CD14-positive monocyte (primary cell): ENCODE measurements at regions not wholly inside any gene's neighbourhood (a gene's known extent, or its start where the extent isn't known, plus 50 kb on each side); places are given as distances from the start of the nearest gene placed in this dataset.

Experiments used
- DNase-seq, 3 donors: peaks; one replicate each; pipeline ENCODE4 v3.0.0-alpha.2; 2011 to 2022
- H2AFZ ChIP-seq: 2 replicates; pipeline ENCODE4 v1.6.0; 2012; ENCODE audit warnings: mild to moderate bottlenecking, low read depth, low read length, inconsistent platforms; ENCODE audit not compliant: insufficient read depth, poor library complexity, severe bottlenecking
- H3K27ac ChIP-seq, 2 donors: 1 replicate in 1 of 2; 2 replicates in 1 of 2; pipeline ENCODE4 v1.5.1; 2012 to 2013; ENCODE audit warnings: low read length in 2 of 2, control low read depth in 1 of 2, inconsistent platforms in 1 of 2, low read depth in 1 of 2, mild to moderate bottlenecking in 1 of 2
- H3K27me3 ChIP-seq, 2 donors: one replicate each; pipeline versions ENCODE4 v1.6.0 to v1.6.1; 2011 to 2013; ENCODE audit warnings: low read length in 2 of 2; ENCODE audit not compliant: control insufficient read depth in 2 of 2, insufficient read depth in 2 of 2
- H3K36me3 ChIP-seq, 2 donors: replicated peaks in 1 of 2; 1 replicate in 1 of 2; 2 replicates in 1 of 2; pipeline versions ENCODE4 v1.5.1 to v1.6.1; 2012 to 2013; ENCODE audit warnings: low read length in 2 of 2, control low read depth in 1 of 2, inconsistent platforms in 1 of 2, mild to moderate bottlenecking in 1 of 2; ENCODE audit not compliant: insufficient read depth in 2 of 2, control insufficient read depth in 1 of 2
- H3K4me1 ChIP-seq, 2 donors: 1 replicate in 1 of 2; 2 replicates in 1 of 2; pipeline versions ENCODE4 v1.5.1 to v1.6.1; 2012 to 2013; ENCODE audit warnings: low read length in 2 of 2, control low read depth in 1 of 2, inconsistent platforms in 1 of 2, mild to moderate bottlenecking in 1 of 2, moderate library complexity in 1 of 2; ENCODE audit not compliant: insufficient read depth in 2 of 2, control insufficient read depth in 1 of 2
- H3K4me2 ChIP-seq: replicated peaks from 2 replicates; pipeline ENCODE3; 2012; ENCODE audit warnings: low read length, moderate library complexity, mild to moderate bottlenecking; ENCODE audit not compliant: poor library complexity, severe bottlenecking; ENCODE audit errors: extremely low read depth
- H3K4me3 ChIP-seq, 3 experiments: fragments of 200-600 bp in 1 of 3; sonication (generic) in 1 of 3; replicated peaks in 1 of 3; 1 replicate in 2 of 3; 2 replicates in 1 of 3; pipeline ENCODE4 v1.5.1; 2011 to 2013; ENCODE audit warnings: low read length in 3 of 3, mild to moderate bottlenecking in 3 of 3, control low read depth in 2 of 3, low read depth in 2 of 3, inconsistent platforms in 1 of 3, moderate library complexity in 1 of 3
- H3K79me2 ChIP-seq: 2 replicates; pipeline ENCODE4 v1.6.0; 2012; ENCODE audit warnings: mild to moderate bottlenecking, control low read depth, inconsistent platforms, low read length, moderate library complexity; ENCODE audit not compliant: insufficient read depth
- H3K9ac ChIP-seq: 2 replicates; pipeline ENCODE4 v1.6.0; 2017; ENCODE audit warnings: low read length, mild to moderate bottlenecking; ENCODE audit not compliant: insufficient read depth, poor library complexity, severe bottlenecking
- H3K9me3 ChIP-seq, 2 donors: replicated peaks in 1 of 2; 1 replicate in 1 of 2; 2 replicates in 1 of 2; pipeline versions ENCODE4 v1.5.1 to v1.6.1; 2012 to 2013; ENCODE audit warnings: low read length in 2 of 2, control low read depth in 1 of 2; ENCODE audit not compliant: control insufficient read depth in 1 of 2, insufficient read depth in 1 of 2
- H4K20me1 ChIP-seq: 2 replicates; pipeline ENCODE4 v1.6.0; 2012; ENCODE audit warnings: mild to moderate bottlenecking, low read length, control low read depth, moderate library complexity; ENCODE audit not compliant: insufficient read depth
- H3K27ac Mint-ChIP-seq, 7 donors: one replicate each; pipeline ENCODE4 v1.8.0; 2020; ENCODE audit warnings: mild to moderate bottlenecking in 7 of 7, mixed read lengths in 7 of 7, moderate library complexity in 6 of 7, inconsistent platforms in 2 of 7
- H3K27me3 Mint-ChIP-seq, 3 donors: one replicate each; pipeline ENCODE4 v1.8.0; 2021 to 2022; ENCODE audit warnings: low read depth in 3 of 3, mild to moderate bottlenecking in 3 of 3, mixed read lengths in 3 of 3, moderate library complexity in 3 of 3, inconsistent platforms in 1 of 3
- H3K36me3 Mint-ChIP-seq, 2 donors: one replicate each; pipeline ENCODE4 v1.8.0; 2020; ENCODE audit warnings: mixed read lengths in 2 of 2, inconsistent platforms in 1 of 2, mild to moderate bottlenecking in 1 of 2
- H3K4me1 Mint-ChIP-seq: one replicate; pipeline ENCODE4 v1.8.0; 2020; ENCODE audit warnings: mild to moderate bottlenecking, mixed read lengths
- H3K4me3 Mint-ChIP-seq, 2 donors: one replicate each; pipeline ENCODE4 v1.8.0; 2020; ENCODE audit warnings: mild to moderate bottlenecking in 2 of 2, mixed read lengths in 2 of 2, moderate library complexity in 1 of 2
- H3K9me3 Mint-ChIP-seq, 7 donors: one replicate each; pipeline ENCODE4 v1.8.0; 2020 to 2022; ENCODE audit warnings: mixed read lengths in 7 of 7, mild to moderate bottlenecking in 6 of 7, moderate library complexity in 6 of 7, inconsistent platforms in 2 of 7
- WGBS: methylation state at CpG from one replicate; pipeline ENCODE4 v1.1.5; 2013; ENCODE audit warnings: missing lambda C conversion rate; ENCODE audit not compliant: insufficient coverage; 5-methylcytosine and 5-hydroxymethylcytosine counted together
- intact Hi-C, 2 donors: fragments of 100-400 bp; cut with micrococcal nuclease; formaldehyde crosslinking; loops; one replicate each; pipeline versions ENCODE4 v1.15.0 to v1.15.1; 2023
- TF ChIP-seq, protein P1 (sequence below): fragments of 200-600 bp; IDR thresholded peaks from one replicate; pipeline ENCODE4 v1.8.0; 2022; ENCODE audit warnings: antibody characterized with exemption, mild to moderate bottlenecking

DNA sequence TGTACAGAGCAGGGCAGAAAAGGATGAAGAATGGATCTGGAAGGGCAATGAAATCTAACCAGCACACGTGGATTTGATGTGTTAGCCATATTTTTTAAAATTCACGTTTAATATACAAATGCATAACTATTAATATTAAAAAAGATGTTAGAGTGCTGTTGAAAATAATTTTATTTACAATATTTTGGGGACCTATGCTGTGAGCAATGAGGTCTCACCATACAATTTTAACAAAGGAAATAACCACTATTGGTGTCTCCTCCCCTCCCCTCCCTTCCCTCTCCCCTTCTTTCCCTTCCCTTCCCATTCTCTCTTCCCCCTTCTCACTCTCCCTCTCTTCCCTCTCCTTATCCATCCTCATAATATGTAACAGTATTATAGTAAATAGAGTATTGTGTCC, 64.2 kb upstream of the GPR139 start:
- TF ChIP-seq, protein P1, sequence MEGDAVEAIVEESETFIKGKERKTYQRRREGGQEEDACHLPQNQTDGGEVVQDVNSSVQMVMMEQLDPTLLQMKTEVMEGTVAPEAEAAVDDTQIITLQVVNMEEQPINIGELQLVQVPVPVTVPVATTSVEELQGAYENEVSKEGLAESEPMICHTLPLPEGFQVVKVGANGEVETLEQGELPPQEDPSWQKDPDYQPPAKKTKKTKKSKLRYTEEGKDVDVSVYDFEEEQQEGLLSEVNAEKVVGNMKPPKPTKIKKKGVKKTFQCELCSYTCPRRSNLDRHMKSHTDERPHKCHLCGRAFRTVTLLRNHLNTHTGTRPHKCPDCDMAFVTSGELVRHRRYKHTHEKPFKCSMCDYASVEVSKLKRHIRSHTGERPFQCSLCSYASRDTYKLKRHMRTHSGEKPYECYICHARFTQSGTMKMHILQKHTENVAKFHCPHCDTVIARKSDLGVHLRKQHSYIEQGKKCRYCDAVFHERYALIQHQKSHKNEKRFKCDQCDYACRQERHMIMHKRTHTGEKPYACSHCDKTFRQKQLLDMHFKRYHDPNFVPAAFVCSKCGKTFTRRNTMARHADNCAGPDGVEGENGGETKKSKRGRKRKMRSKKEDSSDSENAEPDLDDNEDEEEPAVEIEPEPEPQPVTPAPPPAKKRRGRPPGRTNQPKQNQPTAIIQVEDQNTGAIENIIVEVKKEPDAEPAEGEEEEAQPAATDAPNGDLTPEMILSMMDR: no peak
- H3K4me1 Mint-ChIP-seq: no peaks in the 10 kb centered on the region
- no CpG with 5 or more reads among the region's 2 CpGs for whole genome bisulfite sequencing
- intact Hi-C loops: no loop called here
- H3K4me3 Mint-ChIP-seq: no peak overlapping the region
- H3K36me3 Mint-ChIP-seq: no peaks in the 10 kb centered on the region
- no peak for DNase-seq
- H3K9me3 Mint-ChIP-seq: peaks cover 0 to 3% (median 0%) of the 10 kb centered on the region in 7 donors
- H3K79me2 ChIP-seq: no peaks in the 10 kb centered on the region
- H3K4me1 ChIP-seq: no peaks in the 10 kb centered on the region
- H3K4me3 ChIP-seq: no peak overlapping the region
- H3K36me3 ChIP-seq: no peaks in the 10 kb centered on the region
- H3K9ac ChIP-seq: no peak overlapping the region
- H3K4me2 ChIP-seq: no peak overlapping the region
- no peaks in the 10 kb centered on the region for H3K9me3 ChIP-seq
- H3K27me3 Mint-ChIP-seq: peaks cover 2 to 7% (median 3%) of the 10 kb centered on the region in 3 donors
- no peak overlapping the region for H2AFZ ChIP-seq
- no peak overlapping the region for H3K27ac ChIP-seq
- H4K20me1 ChIP-seq: no peaks in the 10 kb centered on the region
- H3K27ac Mint-ChIP-seq: no peak overlapping the region
- H3K27me3 ChIP-seq: no peaks in the 10 kb centered on the region

GRCh38 chr16:20137194-20137593, 63.5 kb upstream of the GPR139 start:
- Mint-ChIP-seq H3K4me3 (no peak overlapping the region), H3K27ac (no peak overlapping the region), H3K36me3 (no peaks in the 10 kb centered on the region), H3K9me3 (peaks cover 0 to 3% (median 0%) of the 10 kb centered on the region in 7 donors), H3K27me3 (peaks cover 2 to 7% (median 3%) of the 10 kb centered on the region in 3 donors), H3K4me1 (no peaks in the 10 kb centered on the region)
- 90% methylated on average over 2 of the region's 5 CpGs for WGBS
- Histone ChIP-seq H3K27ac (no peak overlapping the region), H3K4me2 (no peak overlapping the region), H3K36me3 (no peaks in the 10 kb centered on the region), H3K79me2 (no peaks in the 10 kb centered on the region), H4K20me1 (no peaks in the 10 kb centered on the region), H3K9me3 (no peaks in the 10 kb centered on the region), H2AFZ (no peak overlapping the region), H3K4me1 (no peaks in the 10 kb centered on the region), H3K4me3 (no peak overlapping the region), H3K9ac (no peak overlapping the region), H3K27me3 (no peaks in the 10 kb centered on the region)
- DNase-seq: no peak
- TF ChIP-seq, protein P1: no peak
- intact Hi-C loops: no loop called here
